Activated naive CD4-positive, alpha-beta T cell treated with Interleukin-2 at 50 U/mL for 16 hours (primary cell): ENCODE measurements at regions not wholly inside any gene's neighbourhood (a gene's known extent, or its start where the extent isn't known, plus 50 kb on each side); places are given as distances from the start of the nearest gene placed in this dataset.

Experiments
- DNase-seq: peaks from one replicate; pipeline ENCODE4 v3.0.0-alpha.2; 2020

- DNase-seq = no peak
Observed at GRCh38 chr15:25183581-25184251, 228.9 kb downstream of the SNRPN start.

DNA sequence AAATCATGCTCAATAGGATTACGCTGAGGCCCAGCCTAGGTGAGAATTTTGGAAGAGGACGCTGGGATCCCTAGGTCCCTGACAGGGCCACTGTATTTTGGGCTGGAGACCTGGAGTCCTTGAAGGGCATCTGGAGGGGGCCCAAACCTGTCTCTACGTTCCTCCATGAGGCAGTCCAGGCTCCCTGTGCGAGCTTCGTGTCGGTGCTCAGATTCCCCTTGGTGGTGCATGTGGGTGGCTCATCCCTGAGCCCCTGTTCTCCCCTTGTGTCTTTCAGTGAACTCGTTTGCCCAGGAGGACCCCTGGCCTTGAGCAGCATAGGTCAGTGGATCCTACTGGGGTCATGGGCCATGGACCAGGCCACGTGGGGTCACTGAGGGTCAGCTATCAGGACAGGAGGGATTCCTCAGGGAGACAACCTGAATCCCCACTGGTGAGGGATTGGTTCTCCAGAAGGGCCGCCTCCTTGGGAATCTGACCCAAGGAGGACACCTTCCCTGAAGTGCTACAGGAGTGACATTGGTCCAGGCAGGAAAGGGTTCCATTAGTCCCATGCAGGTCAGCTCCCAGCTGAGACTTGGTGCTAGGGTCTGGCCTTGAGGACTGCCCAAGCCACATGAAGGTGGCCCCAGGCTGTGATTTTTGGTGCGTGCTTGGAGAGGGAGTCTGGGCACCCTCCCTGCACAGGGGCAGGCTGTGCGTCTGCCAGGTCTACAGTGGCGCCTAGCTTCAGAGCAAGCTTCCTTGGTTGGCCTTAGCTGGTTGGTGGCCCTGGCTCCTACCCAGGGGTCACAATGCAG is 229.8 kb downstream of the SNRPN start:
- no peak for DNase-seq

- DNase-seq = no peak
Observed at GRCh38 chr15:25185156-25185710, 230.4 kb downstream of the SNRPN start.

DNA sequence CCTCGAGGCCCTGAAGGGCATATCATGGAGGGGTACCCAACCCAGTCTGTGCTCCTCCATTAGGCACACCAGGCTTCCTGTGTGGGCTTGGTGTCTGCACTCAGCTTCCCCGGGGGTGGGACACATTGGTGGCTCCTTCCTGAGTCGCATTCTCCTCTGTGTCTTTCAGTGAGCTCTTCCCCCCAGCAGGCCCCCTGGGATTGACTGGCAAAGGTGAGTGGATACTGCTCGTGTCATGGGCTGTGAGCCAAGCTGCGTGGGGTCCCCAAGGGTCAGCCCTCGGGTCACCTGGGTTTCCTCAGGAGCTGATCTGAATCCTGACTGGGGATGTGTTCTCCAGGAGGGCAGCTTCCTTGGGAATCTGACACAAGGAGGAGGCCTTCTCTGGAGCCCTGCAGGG is 231.0 kb downstream of the SNRPN start:
- DNase-seq = no peak

DNA sequence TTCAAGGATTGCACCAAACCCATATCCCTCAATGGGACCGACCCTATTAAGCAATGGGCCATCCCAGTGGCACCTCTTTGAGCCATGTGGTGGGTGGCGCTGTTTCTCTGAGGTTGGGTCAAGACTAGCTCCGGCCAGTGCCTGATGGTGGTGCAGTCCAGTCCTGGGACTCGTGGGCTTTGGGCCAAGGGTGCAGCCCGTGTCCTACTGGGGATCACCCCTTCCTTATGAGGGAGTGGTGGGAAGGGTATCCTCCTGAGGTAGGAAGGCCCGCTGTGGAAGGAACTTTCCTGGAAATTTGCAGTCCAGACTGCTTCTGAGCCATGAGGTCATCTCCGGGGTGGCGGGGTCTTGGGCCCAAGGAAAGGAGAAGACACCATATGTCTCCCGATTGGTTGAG is 231.6 kb downstream of the SNRPN start:
- DNase-seq = no peak

DNA sequence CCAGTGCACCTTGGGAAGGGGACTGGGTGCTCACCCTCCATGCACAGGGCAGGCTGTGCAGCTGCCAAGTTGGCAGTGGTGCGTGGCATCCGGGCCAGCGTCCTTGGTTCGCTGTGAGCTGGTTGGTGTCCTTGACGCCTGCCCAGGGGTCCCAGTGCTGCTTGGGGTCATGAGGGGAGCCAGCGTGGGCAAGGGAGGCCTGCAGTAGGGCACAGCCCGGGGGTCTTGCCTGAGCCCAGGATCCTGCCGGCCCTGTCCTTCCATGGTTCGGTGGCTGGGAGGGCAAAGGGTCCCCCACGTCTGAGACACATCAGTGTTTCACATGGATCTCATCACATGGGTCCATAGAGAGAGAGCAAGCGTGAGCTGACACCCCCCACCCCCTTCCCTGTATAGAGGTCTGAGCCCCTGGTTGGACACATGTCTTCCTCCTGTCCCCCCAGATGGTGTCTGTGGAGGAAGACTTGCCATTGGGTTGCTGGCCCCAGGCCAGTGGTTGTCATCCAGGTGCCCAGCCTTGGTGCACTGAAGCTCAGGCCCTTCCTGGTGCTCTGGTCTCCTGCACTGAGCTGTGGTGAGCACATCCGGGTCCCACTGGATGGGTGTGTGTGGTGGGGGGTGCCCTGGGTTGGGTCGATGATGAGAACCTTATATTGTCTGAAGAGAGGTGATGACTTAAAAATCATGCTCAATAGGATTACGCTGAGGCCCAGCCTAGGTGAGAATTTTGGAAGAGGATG is 232.3 kb downstream of the SNRPN start:
- DNase-seq = no peak

GRCh38 chr15:25188051-25188450 is 233.3 kb downstream of the SNRPN start:
- no peak for DNase-seq

DNA sequence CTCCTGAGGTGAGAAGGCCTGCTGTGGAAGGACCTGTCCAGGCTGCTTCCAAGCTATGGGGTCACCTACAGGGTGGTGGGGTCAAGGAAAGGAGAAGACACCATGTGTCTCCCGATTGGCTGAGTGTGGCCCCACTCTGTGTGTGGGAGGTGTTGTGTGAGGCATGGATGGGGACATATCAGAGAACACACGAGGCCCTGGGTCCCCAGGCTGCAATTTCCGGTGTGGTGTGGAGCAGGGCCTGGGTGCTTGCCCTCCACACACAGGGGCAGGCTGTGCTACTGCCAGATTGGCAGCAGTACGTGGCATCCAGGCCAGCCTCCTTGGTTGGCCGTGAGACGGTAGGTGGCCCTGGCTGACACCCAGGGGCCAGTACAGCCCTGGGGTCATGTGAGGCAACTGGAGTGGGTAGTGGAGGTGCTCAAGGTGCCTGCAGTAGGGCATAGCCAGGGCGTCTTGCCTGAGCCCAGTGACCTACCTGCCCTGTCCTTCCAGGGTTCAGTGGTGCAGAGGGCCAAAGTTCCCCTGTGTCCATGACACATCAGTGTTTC is 233.8 kb downstream of the SNRPN start:
- no peak for DNase-seq

GRCh38 chr15:25189551-25189950 is 234.8 kb downstream of the SNRPN start:
- no peak for DNase-seq

- DNase-seq = no peak
Observed at GRCh38 chr15:25192651-25193050, 237.9 kb downstream of the SNRPN start.

GRCh38 chr15:25207369-25207768 is 231.5 kb downstream of the UBE3A start:
- DNase-seq = no peak

- no peak for DNase-seq
Observed at GRCh38 chr15:25208735-25209134, 230.1 kb downstream of the UBE3A start.

- no peak for DNase-seq
Observed at GRCh38 chr15:25220834-25221233, 218.0 kb downstream of the UBE3A start.

GRCh38 chr15:25224396-25224795 is 214.4 kb downstream of the UBE3A start:
- DNase-seq = no peak

DNA sequence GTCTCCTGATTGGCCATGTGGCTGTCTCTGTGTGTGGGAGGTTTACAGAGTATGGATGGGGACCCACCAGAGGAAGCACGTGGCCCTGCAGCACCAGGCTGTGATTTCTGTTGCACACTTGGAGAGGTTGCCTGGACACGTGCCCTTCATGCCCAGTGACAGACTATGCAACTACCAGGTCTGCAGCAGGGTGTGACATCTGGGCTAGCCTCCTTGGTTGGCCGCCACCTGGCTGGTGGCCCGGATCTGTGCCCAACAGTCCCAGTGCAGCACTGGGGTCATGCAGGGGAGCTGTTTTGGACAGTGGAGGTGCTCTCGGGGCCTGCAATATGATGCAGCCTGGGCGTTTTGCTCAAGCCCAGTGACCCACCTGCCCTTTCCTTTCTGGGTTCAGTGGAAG is 212.5 kb downstream of the UBE3A start:
- no peak for DNase-seq

GRCh38 chr15:25228261-25228660 is 210.6 kb downstream of the UBE3A start:
- no peak for DNase-seq

DNA sequence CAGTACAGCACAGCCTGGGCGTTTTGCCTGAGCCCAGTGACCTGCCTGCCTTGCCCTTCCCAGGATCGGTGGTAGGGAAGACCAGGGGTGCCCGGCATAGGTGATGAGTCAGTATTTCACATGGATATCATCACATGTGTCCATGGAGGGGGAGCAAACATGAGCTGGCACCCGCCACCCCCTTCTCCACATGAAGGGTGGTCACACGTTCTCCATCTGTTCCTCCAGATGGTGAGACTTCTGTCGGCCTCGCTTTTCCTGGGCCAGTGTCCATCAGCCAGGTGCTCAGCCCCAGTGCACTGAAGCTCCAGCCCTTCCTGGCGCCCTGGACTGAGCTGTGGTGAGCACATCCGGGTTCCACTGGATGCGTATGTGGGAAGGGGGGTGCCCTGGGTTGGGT is 208.4 kb downstream of the UBE3A start:
- DNase-seq = no peak

DNA sequence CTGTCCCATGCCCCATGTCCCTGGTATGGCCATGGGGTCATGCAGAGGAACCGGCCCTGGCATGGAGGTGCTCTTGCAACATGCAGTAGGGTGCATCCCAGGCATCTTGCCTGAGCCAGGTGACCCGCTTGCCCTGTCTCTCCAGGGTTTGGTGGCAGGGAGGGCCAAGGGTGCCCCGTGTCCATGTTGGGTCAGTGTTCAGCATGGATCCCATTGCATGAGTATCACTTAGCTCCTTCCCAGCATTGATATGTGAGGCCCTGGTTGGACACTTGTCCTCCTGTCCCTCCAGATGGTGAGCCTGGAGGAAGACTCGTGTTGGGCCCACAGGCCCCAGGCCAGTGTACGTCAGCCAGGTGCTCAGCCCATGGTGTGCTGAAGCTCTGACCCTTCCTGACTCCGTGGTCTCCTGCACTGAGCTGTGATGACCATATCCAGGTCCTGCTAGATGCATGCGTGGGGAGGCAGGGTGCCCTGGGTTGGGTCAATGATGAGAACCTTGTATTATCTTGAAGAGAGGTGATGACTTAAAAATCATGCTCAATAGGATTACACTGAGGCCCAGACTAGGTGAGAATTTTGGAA is 205.0 kb downstream of the UBE3A start:
- DNase-seq = no peak

DNA sequence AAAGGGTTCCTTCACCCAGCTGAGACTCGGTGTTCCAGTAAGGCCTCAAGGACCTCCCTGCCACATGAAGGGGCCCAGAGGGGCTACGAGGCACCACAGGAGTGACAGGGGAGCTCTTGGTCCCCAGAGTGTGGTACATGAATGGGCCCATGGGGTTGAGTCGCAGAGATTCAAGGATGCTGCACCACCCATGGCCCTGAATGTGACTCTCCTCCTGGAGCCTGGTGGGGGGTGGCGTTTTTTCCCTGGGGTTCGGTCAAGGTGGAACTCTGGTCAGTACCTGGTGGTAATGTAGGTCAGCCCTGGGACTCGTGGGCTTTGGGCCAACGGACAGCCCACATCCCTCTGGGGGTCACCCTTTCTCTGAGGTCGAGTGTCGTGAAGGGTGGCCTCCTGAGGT is 204.0 kb downstream of the UBE3A start:
- no peak for DNase-seq

DNA sequence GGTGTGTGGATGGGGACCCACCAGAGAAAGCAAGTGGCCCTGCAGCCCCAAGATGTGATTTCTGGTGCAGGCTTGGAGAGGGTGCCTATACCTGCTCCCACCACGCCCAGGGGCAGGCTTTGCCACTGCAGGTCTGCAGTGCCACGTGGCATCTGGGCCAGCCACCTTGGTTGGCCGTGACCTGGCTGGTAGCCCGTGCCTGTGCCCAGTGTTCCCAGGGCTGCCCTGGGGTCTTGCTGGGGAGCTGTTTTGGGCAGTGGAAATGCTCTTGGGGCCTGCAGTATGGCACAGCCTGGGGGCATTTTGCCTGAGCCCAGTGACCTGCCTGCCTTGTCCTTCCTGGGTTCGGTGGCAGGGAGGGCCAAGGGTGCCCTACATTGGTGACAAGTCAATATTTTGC is 203.4 kb downstream of the UBE3A start:
- DNase-seq = no peak

- DNase-seq = no peak
Observed at GRCh38 chr15:25236143-25236860, 202.5 kb downstream of the UBE3A start.

- DNase-seq = no peak
Observed at GRCh38 chr15:25236861-25237155, 202.0 kb downstream of the UBE3A start.
